ENCODE measurements at regions not wholly inside any gene's neighbourhood (a gene's known extent, or its start where the extent isn't known, plus 50 kb on each side); places are given as distances from the start of the nearest gene placed in this dataset.

DNA sequence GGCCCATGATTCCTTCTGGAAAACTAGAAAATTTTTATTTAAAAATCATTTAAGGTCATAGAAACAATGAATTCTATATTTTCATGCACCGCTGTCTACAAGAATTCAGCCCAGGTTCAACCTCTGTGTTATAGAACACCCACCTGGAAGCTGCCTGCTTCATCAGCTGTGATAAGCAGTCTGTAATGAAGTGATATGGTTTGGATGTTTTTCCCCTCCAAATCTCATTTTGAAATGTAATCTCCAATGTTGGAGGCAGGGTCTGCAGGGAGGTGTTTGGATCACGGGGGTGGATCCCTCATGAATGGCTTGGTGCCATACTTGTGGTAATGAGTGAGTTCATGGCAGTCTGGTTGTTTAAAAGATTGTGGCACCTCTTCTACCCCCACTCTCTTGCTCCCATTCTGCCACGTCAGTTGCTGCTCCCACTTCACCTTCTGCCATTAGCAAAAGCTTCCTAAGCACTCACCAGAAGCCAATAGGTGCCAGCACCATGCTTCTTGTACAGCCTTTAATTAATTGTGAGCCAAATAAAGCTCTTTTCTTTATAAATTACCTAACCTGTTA, 55.6 kb downstream of the MRPL32 start:
- no peak for ATAC-seq (replicated peaks in 1 of 4)
- Mint-ChIP-seq H3K36me3 (no peaks in the 10 kb centered on the region), H3K4me3 (no peak overlapping the region), H3K27me3 (peaks cover 14 to 31% of the 10 kb centered on the region in 2 donors), H3K27ac (no peak overlapping the region), H3K4me1 (no peaks in the 10 kb centered on the region), H3K9me3 (peaks cover 0 to 8% (median 5%) of the 10 kb centered on the region in 3 donors)
- ChIA-PET POLR2A (interaction anchor here in 1 of 2 donors (0.6 kb wide), 1 partner anchor 8 kb away, joined by 3 read pairs; no protein-coding TSS in a partner anchor), CTCF (no interaction called here)
- no peaks in the 10 kb centered on the region for H3K9me3 ChIP-seq
- no peaks in the 10 kb centered on the region for H3K36me3 ChIP-seq (ENCODE audit: control insufficient read depth in 2 of 2, extremely low read depth in 1 of 2, insufficient read depth in 1 of 2, low read length in 1 of 2)
- no peak for DNase-seq
- WGBS (ENCODE audit: insufficient coverage): 56% methylated on average over 1 of the region's 3 CpGs
- H3K4me1 ChIP-seq (ENCODE audit: control insufficient read depth in 1 of 2, extremely low read depth in 1 of 2, insufficient read depth in 2 of 2, low read length in 2 of 2): no peaks in the 10 kb centered on the region
- H3K4me3 ChIP-seq (ENCODE audit: control insufficient read depth in 1 of 2, extremely low read depth in 1 of 2, low read length in 1 of 2): no peak overlapping the region
- H3K27ac ChIP-seq (ENCODE audit: low read length): no peak overlapping the region
- H3K27me3 ChIP-seq (replicated peaks in 1 of 2; ENCODE audit: control insufficient read depth in 2 of 2, extremely low read depth in 1 of 2, insufficient read depth in 2 of 2, low read length in 1 of 2): peaks cover 0 to 8% of the 10 kb centered on the region in 2 experiments

DNA sequence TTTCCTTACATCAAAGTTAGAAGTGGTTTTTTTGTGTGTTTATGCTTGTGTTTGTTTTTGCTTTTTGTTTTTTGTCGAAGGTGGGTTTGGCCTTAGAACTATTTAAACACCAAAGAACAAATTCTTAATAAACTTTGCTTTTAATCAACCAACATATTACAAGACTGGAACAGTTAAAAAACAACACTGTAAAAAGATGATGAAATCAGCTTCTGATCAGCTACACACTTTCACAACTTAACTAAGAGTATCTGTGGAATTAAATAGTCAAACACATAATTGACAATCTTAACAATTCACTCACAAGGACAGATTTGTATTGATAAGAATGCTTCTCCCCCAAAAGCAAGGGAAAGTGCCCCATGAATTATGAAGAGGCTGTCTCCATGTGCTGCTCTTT, 58.8 kb downstream of the MRPL32 start:
- DNase-seq (no peak), ATAC-seq (replicated peaks in 1 of 4) (no peak)
- H3K9me3 Mint-ChIP-seq: no peaks in the 10 kb centered on the region
- no peak overlapping the region for H3K27ac Mint-ChIP-seq
- H3K36me3 Mint-ChIP-seq: no peaks in the 10 kb centered on the region
- H3K27ac ChIP-seq (ENCODE audit: low read length): no peak overlapping the region
- no peaks in the 10 kb centered on the region for H3K36me3 ChIP-seq (ENCODE audit: control insufficient read depth in 2 of 2, extremely low read depth in 1 of 2, insufficient read depth in 1 of 2, low read length in 1 of 2)
- H3K4me1 Mint-ChIP-seq: no peaks in the 10 kb centered on the region
- peaks cover 0 to 8% of the 10 kb centered on the region in 2 experiments for H3K27me3 ChIP-seq (replicated peaks in 1 of 2; ENCODE audit: control insufficient read depth in 2 of 2, extremely low read depth in 1 of 2, insufficient read depth in 2 of 2, low read length in 1 of 2)
- H3K4me3 Mint-ChIP-seq: no peak overlapping the region
- no peaks in the 10 kb centered on the region for H3K4me1 ChIP-seq (ENCODE audit: control insufficient read depth in 1 of 2, extremely low read depth in 1 of 2, insufficient read depth in 2 of 2, low read length in 2 of 2)
- H3K27me3 Mint-ChIP-seq: peaks cover 20 to 37% of the 10 kb centered on the region in 2 donors
- no peaks in the 10 kb centered on the region for H3K9me3 ChIP-seq
- no CpG with 5 or more reads among the region's 1 CpG for WGBS (ENCODE audit: insufficient coverage)
- no peak overlapping the region for H3K4me3 ChIP-seq (ENCODE audit: control insufficient read depth in 1 of 2, extremely low read depth in 1 of 2, low read length in 1 of 2)
- ChIA-PET POLR2A (no interaction called here), CTCF (no interaction called here)

DNA sequence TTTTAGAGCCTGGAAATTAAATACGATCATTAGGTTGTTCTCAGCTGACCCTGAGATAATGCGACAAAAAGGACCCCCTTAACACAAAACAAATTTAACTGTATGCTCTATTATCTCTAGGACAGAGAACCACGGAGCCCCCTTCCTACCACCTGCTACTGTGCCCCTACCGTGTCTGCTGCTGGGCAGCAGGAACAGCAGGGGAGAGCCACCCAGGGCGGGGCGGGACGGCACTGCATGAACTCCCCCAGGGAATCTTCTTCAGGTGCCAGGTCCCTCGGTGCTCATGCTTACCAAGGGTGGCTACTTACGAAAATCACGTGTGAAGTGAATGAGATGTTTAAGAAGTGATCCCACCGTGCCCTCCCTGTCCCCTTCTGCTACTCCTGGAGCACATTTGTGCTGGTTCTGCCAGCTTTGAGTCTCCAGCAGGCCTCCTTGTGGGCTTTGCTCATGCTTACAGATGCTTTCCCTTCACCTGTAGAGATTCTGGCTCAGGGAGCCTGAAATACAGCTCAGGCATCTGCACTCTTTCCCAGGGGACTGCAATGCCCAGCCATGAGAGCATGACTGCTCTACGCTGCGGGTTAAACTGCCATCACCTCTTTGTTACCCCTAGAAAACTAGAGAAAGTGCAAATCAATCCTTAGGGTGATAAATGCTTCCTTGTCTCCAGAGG, 59.9 kb downstream of the MRPL32 start:
- Mint-ChIP-seq H3K4me3 (no peak overlapping the region), H3K9me3 (no peaks in the 10 kb centered on the region), H3K4me1 (no peaks in the 10 kb centered on the region), H3K36me3 (no peaks in the 10 kb centered on the region), H3K27ac (no peak overlapping the region), H3K27me3 (peaks cover 14 to 31% of the 10 kb centered on the region in 2 donors)
- no peaks in the 10 kb centered on the region for H3K4me1 ChIP-seq (ENCODE audit: control insufficient read depth in 1 of 2, extremely low read depth in 1 of 2, insufficient read depth in 2 of 2, low read length in 2 of 2)
- no peak for DNase-seq
- no peaks in the 10 kb centered on the region for H3K9me3 ChIP-seq
- 72% methylated on average over 5 of the region's 13 CpGs for WGBS (ENCODE audit: insufficient coverage)
- H3K27me3 ChIP-seq (replicated peaks in 1 of 2; ENCODE audit: control insufficient read depth in 2 of 2, extremely low read depth in 1 of 2, insufficient read depth in 2 of 2, low read length in 1 of 2): peaks cover 0 to 8% of the 10 kb centered on the region in 2 experiments
- ATAC-seq (replicated peaks in 1 of 4): no peak
- no peak overlapping the region for H3K27ac ChIP-seq (ENCODE audit: low read length)
- H3K4me3 ChIP-seq (ENCODE audit: control insufficient read depth in 1 of 2, extremely low read depth in 1 of 2, low read length in 1 of 2): no peak overlapping the region
- no peaks in the 10 kb centered on the region for H3K36me3 ChIP-seq (ENCODE audit: control insufficient read depth in 2 of 2, extremely low read depth in 1 of 2, insufficient read depth in 1 of 2, low read length in 1 of 2)
- CTCF ChIA-PET: no interaction called here
- POLR2A ChIA-PET: interaction anchor here in 1 of 2 donors (0.6 kb wide), 1 partner anchor 40 kb away, joined by 3 read pairs; no protein-coding TSS in a partner anchor

DNA sequence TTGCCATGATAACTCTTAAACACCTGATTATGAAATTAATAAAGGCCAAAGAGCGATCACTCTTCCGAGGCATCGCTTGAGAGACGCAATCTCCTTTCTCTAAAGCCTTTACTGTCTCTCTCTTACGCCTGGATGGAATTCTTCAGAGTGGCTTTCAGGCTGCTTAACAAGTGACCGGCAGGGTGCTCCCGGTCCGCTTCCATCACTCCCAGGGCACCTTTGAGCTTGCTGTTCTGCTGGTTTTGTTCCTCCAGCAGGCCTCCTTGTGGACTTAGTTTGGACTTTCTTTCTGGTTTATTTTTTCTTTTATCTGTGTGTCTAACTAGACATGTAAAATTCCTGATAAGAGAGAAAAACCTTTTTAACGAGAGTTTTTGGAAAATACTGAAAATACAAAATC, 60.9 kb downstream of the MRPL32 start:
- Mint-ChIP-seq H3K4me3 (no peak overlapping the region), H3K4me1 (no peaks in the 10 kb centered on the region), H3K9me3 (no peaks in the 10 kb centered on the region), H3K27me3 (peaks cover 14 to 28% of the 10 kb centered on the region in 2 donors), H3K36me3 (no peaks in the 10 kb centered on the region), H3K27ac (no peak overlapping the region)
- Histone ChIP-seq H3K27ac (ENCODE audit: low read length) (no peak overlapping the region), H3K4me1 (ENCODE audit: control insufficient read depth in 1 of 2, extremely low read depth in 1 of 2, insufficient read depth in 2 of 2, low read length in 2 of 2) (no peaks in the 10 kb centered on the region), H3K9me3 (no peaks in the 10 kb centered on the region), H3K4me3 (ENCODE audit: control insufficient read depth in 1 of 2, extremely low read depth in 1 of 2, low read length in 1 of 2) (no peak overlapping the region), H3K36me3 (ENCODE audit: control insufficient read depth in 2 of 2, extremely low read depth in 1 of 2, insufficient read depth in 1 of 2, low read length in 1 of 2) (no peaks in the 10 kb centered on the region), H3K27me3 (replicated peaks in 1 of 2; ENCODE audit: control insufficient read depth in 2 of 2, extremely low read depth in 1 of 2, insufficient read depth in 2 of 2, low read length in 1 of 2) (peaks cover 0 to 12% of the 10 kb centered on the region in 2 experiments)
- no peak for ATAC-seq (replicated peaks in 1 of 4)
- ChIA-PET CTCF (no interaction called here), POLR2A (interaction anchor here in 1 of 2 donors (0.6 kb wide), 1 partner anchor 39 kb away, joined by 3 read pairs; no protein-coding TSS in a partner anchor)
- WGBS (ENCODE audit: insufficient coverage): 76% methylated on average over 7 of the region's 9 CpGs
- no peak for DNase-seq

DNA sequence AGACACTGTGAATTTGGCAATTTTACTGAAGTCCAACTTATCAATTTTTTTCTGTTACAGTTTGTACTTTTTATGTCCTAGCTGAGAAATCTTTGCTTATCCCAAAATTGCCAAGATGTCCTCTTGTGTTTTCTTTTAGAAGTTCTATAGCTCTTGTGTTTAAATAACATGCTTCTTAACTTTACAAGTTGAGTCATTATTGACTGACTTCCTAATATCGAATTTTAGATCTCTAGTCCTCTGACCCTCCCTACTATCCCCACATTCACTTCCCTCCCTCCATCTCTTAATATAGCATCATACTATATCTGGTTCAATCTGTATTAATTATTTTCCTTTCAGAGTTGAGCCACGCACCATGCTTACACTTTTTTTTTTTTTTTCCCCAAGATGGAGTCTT, 61.9 kb downstream of the MRPL32 start:
- Histone ChIP-seq H3K36me3 (ENCODE audit: control insufficient read depth in 2 of 2, extremely low read depth in 1 of 2, insufficient read depth in 1 of 2, low read length in 1 of 2) (no peaks in the 10 kb centered on the region), H3K27ac (ENCODE audit: low read length) (no peak overlapping the region), H3K9me3 (no peaks in the 10 kb centered on the region), H3K4me1 (ENCODE audit: control insufficient read depth in 1 of 2, extremely low read depth in 1 of 2, insufficient read depth in 2 of 2, low read length in 2 of 2) (no peaks in the 10 kb centered on the region), H3K4me3 (ENCODE audit: control insufficient read depth in 1 of 2, extremely low read depth in 1 of 2, low read length in 1 of 2) (no peak overlapping the region), H3K27me3 (replicated peaks in 1 of 2; ENCODE audit: control insufficient read depth in 2 of 2, extremely low read depth in 1 of 2, insufficient read depth in 2 of 2, low read length in 1 of 2) (peaks cover 0 to 12% of the 10 kb centered on the region in 2 experiments)
- Mint-ChIP-seq H3K36me3 (no peaks in the 10 kb centered on the region), H3K27me3 (peaks cover 11 to 34% of the 10 kb centered on the region in 2 donors), H3K4me3 (no peak overlapping the region), H3K27ac (no peak overlapping the region), H3K4me1 (no peaks in the 10 kb centered on the region), H3K9me3 (no peaks in the 10 kb centered on the region)
- WGBS (ENCODE audit: insufficient coverage): 88% methylated on average over 1 of the region's 2 CpGs
- ChIA-PET CTCF (no interaction called here), POLR2A (interaction anchor here in 1 of 2 donors (0.5 to 0.8 kb wide), 2 partner anchors 179 to 1139 kb away, joined by 3 to 6 read pairs; no protein-coding TSS in a partner anchor)
- ATAC-seq (replicated peaks in 1 of 4): no peak
- DNase-seq: no peak

DNA sequence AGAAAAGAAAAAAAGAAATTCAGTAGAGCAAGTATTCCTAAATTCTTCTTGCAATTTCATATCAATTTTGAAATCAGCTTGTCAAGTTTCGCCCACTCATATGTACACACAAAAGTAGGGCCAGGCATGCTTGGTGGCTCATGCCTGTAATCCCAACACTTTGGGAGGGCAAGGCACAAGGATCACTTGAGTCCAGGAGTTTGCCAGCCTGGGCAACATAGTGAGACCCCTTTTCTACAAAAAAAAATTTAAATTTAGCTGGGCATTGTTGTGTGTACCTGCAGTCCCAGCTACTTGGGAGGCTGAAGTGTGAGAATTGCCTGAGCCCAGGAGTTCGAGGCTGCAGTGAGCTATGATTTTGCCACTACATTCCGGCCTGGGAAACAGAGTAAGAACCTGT, 65.4 kb downstream of the MRPL32 start:
- Mint-ChIP-seq H3K4me1 (no peaks in the 10 kb centered on the region), H3K4me3 (no peak overlapping the region), H3K27ac (no peak overlapping the region), H3K27me3 (peaks cover 11 to 26% of the 10 kb centered on the region in 2 donors), H3K9me3 (no peaks in the 10 kb centered on the region), H3K36me3 (no peaks in the 10 kb centered on the region)
- CTCF ChIA-PET: no interaction called here
- 100% methylated on average over 1 of the region's 3 CpGs for WGBS (ENCODE audit: insufficient coverage)
- Histone ChIP-seq H3K4me1 (ENCODE audit: control insufficient read depth in 1 of 2, extremely low read depth in 1 of 2, insufficient read depth in 2 of 2, low read length in 2 of 2) (no peaks in the 10 kb centered on the region), H3K27ac (ENCODE audit: low read length) (no peak overlapping the region), H3K9me3 (no peaks in the 10 kb centered on the region), H3K36me3 (ENCODE audit: control insufficient read depth in 2 of 2, extremely low read depth in 1 of 2, insufficient read depth in 1 of 2, low read length in 1 of 2) (no peaks in the 10 kb centered on the region), H3K4me3 (ENCODE audit: control insufficient read depth in 1 of 2, extremely low read depth in 1 of 2, low read length in 1 of 2) (no peak overlapping the region), H3K27me3 (replicated peaks in 1 of 2; ENCODE audit: control insufficient read depth in 2 of 2, extremely low read depth in 1 of 2, insufficient read depth in 2 of 2, low read length in 1 of 2) (peaks cover 0 to 6% of the 10 kb centered on the region in 2 experiments)
- ATAC-seq (replicated peaks in 1 of 4) (no peak), DNase-seq (no peak)
- POLR2A ChIA-PET: no interaction called here
